ENCODE measurements at regions not wholly inside any gene's neighbourhood (a gene's known extent, or its start where the extent isn't known, plus 50 kb on each side); places are given as distances from the start of the nearest gene placed in this dataset.

DNA sequence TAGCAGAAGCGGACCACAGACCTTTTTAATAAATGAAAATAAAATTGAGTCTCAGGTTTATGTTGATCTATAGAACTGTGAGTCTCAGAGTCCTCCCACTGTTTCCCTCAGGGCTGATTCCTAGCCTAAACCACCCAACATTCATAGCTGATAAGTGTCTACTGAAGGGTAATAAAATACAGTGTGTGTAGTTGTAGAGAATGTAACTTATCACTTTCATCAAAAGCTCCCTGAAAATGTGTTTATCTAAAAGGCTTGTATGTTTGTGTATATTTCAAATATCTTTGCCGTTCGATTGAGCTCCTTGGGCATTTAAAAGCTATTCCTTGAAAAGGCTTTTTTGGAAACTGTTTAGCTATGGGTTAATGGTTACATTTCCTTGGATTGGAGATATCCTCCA is 740.3 kb upstream of the SOX9 start:
- DNase-seq (ENCODE audit: low spot score), result no peak

DNA sequence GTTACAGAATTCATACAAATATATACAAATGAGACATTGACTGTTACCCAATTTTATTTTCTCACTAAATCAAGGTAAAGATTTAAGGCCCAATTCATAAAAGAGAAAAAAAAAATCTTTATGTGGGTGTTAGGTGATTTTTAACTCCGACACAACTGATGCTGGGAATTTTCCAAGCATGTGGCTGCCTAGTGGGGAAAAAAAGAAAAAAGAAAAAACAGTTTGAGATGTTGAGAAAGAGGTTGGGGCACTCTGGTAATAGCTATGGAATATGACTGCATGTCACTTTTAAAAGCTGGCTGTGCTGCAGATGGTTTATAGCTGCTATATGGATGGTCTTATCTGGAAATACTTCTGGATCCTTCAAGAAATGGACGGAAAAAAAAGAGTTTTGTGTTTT is 739.9 kb upstream of the SOX9 start:
- no peak for DNase-seq (ENCODE audit: low spot score)

DNA sequence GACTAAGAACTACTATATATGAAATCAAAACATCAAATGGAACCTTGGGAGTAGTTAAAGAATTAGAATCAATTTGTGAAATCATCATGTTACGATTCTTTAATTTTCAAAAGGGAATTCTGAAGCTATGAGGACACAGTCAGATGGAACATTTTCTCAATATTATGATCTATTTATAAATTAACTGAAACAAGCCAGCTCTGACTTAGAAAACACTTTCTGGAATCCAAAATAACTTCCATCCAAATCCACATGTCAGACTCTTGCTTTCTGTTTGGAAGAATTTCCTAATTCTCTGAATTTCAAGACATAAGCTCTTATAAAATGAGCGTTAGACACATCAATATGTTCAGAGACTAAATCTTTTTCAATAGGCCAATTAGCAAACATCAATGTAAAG is 737.7 kb upstream of the SOX9 start:
- DNase-seq (ENCODE audit: low spot score), result no peak

DNA sequence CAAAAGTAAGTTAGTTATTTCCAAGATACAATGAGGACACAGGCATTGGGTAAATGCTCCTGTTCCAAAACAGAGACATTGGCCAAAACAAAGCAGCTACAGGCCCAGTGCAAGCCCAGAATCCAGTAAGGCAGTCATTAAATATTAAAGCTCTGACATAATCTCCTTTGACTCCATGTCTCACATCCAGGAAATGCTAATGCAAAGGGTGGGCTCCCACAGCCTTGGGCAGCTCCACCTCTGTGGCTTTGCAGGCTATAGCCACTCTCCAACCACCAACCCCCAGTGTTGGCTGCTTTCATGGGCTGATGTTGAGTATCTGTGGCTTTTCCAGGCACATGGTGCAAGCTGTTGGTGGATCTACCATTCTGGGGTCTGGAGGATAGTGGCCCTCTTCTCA is 733.4 kb upstream of the SOX9 start:
- DNase-seq (ENCODE audit: low spot score), result no peak

DNA sequence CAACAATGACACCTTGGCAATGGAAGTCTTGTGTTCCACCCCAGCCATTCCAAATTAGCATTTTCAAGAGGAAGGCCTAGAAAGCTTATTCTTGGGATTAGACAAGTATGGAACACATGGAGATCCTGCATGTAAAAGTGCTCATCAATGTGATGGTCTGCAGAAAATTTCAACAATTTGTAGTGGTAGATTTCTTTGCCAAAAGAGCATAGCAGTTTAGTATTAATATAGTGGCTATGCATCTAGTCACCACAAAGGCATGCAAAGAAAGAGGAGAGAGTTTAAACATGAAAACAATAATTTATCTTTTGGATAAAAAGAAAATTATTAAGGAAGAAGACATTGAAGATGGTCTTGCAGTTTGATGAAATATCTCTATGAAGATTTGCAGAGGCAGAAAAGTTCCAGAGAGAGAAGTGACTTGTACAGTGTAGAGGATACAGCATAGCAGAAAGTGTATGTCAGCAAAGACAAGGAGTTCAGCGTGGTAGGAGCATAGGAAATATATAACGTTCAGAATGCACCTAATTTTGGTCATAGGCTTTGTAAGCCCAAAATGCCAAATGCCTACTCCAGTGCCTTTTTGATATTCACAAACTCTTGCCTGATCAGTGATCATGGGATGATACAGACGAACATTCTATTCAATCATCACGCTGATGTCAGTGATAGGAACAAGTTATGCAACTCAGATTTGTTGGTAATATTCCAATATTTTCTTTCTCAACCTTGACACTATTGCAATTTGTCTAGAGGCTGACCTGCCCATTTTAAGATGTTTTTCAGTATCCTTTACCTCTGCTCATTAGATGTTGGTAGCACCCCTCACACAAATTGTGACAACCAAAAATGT is 727.9 kb upstream of the SOX9 start:
- DNase-seq (ENCODE audit: low spot score), result no peak

DNA sequence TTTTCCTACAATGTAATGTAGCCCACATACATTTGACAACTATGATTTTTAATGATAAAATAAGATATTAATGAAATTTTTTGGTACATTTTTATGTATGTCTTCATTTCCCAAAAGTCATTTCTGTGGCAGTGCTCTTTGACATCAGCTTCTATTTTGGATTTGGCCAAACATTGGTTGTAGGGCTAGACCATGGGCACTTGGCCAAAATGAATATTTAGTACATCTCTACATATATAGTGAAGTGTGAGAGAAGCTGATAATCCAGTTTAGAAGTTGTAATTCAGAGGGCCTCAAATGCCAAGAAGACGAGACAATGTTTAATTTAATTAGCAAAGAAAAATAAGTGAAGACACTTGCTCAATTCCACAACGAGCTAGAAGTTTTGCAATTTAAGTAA is 724.9 kb upstream of the SOX9 start:
- no peak for DNase-seq (ENCODE audit: low spot score)

DNA sequence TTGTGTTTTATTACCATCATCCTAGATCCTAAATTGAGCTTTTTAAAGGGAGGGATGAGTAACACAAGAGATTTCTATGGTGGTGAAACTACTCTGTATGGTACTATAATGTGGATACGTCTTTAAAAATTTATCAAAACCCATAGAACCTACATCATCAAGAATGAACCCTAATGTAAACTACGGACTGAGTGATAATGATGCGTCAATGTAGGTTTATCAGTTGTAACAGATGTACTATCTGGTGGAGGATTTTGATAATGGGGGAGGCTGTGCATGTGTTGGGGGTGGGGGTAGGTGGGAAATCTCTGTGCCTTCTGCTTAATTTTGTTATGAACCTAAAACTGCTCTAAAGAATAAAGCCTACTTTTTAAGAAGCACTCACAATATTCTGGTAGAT is 724.1 kb upstream of the SOX9 start:
- DNase-seq (ENCODE audit: low spot score), result no peak

DNA sequence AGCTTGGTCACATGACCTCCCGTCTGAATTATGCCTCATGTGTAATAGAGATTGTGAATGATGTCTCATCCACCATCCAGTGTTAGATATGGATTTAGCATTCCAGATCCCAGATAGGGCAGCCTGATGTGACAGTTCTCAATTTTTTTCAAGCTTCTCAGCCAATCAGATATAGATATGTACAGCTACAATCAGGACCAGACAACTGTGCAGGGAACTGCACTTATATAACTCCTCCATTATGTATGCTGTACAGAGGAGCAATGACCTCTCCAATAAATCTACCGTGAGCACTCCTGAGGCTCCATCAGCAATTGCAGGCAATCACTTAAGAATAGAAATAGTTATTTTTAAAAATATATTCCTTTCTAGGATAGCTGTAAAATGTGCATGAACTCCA is 722.8 kb upstream of the SOX9 start:
- no peak for DNase-seq (ENCODE audit: low spot score)

DNA sequence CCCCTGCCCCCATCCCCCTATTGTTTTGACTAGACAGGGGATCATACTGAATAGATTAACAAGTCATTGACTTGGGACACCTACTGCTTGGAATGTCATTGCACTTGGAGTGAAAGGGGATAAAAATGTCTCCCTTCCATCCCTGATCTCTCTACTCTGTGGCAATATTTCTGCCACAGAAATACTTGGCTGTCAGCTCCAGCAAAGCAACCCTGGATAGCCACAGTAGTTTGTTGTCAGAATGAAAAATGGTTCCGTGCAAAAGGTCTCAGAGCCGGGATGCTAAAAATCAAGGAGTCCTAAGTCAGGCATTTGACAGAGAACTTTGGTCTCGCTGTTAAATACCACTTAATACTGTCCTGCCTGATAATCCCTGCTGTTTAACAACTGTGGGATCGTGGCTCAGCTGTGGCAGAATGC is 722.0 kb upstream of the SOX9 start:
- DNase-seq (ENCODE audit: low spot score), result no peak

DNA sequence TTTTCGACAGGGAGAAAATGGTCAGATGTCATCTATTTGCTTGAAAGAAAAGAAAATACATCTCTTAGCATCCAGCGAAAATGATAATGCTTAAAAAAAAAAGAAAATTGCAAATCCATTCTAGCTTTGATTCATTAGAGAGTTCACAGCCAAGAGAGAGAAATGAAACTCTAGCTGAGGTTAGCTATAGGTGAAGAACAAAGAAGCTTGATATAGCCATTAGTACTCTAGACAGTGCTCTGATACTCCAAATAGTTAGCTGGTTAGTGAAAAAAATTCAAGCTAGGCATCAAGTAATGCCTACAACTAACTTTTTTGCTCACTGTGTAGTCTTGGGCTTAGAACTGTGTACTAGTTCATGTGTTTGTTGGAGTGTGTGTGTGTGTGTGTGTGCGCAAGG is 721.6 kb upstream of the SOX9 start:
- DNase-seq (ENCODE audit: low spot score), result no peak

DNA sequence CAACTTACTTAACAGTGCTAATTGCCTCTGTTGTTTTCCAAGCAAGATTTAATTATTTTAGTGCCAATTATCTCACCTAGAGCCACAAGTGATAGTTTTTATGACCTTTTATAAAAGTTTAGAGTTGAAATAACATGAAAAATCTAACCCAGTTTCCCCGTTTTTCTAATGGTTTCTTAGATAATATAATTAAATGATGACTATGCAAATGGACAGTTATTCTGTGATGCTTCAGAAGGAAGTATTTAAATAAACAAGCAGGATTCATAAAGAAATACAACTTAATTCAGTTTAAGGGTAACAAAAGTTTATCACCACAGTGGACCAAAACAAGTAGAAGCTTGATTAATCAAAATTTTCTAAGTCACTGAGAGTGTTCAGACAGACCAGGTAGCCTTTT is 721.2 kb upstream of the SOX9 start:
- DNase-seq (ENCODE audit: low spot score), result no peak

DNA sequence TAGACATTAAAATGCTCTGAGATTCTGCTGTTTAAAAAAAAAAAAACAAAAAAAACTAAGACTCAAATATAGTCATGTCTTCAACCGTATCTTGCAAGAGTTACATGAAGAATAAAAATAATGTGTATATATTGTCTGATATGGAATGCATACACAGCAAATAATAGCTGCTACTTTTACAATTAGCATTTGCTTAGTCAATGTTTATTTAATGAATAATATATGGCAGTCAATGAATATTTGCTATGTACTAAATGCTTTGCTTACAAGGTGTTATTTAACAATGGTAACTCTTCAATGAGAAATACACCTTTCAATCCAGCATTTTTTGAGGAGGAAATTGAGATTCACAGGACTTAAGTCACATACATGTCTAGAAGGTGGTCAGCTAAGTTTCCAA is 718.8 kb upstream of the SOX9 start:
- no peak for DNase-seq (ENCODE audit: low spot score)

DNA sequence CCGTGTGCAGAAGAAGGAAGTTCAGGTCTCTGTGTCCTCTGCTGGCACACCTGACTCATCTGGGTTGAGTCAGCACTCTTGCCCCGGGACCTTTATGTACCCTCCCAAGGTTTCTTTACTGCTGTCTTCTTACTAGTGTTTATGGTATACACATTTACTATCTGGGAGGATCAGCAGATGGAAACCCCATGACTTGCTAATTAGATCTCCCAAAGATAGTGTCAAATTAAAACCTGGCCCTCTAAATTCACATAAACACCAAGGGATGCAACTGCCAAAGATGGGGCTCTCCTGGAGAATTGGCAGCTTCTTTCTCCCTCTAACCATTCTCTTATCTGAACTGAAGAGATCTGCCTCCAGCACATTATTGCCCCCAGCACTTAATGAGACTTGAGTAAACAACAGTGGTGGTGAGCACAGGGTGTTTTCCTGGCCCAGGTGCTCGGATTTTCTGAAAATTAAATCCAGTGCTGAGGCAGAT is 718.1 kb upstream of the SOX9 start:
- no peak for DNase-seq (ENCODE audit: low spot score)

DNA sequence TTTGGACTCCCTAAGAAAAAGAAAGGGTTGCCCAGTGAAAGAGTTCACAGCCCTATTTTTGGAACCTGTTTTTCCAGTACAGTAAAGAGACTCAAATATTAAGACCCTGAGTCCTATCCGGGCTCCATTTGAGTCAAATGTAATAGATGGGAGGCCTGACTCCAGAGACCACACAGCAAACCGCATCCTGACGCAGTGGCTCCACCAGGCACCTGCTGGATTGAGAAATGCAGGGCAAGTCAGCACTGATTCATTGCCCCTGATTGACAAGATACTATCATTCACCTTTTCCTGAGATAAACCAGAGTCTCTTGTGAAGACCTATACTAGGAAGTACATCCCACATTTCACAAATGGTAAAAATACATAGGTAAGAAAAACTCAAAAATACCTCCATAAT is 715.7 kb upstream of the SOX9 start:
- no peak for DNase-seq (ENCODE audit: low spot score)

DNA sequence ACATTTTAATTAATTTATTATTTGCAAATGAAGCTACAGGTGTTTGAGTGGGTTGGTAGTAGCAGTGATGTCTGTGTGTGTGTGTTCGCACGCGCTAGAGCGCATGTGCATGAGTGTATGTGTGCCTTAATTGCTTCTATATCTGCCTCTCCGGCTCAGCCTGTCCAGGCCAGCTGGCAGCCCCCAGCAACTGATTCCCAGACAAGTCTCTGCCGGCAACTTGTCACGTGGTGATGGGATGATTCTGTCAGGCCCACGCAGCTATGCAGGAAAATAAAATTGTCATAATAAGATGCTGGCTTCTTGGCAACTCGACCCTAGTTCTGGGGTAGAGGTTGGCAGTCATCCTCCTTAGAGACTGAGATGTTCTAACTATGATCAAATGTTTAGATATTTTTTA is 712.8 kb upstream of the SOX9 start:
- no peak for DNase-seq (ENCODE audit: low spot score)

DNA sequence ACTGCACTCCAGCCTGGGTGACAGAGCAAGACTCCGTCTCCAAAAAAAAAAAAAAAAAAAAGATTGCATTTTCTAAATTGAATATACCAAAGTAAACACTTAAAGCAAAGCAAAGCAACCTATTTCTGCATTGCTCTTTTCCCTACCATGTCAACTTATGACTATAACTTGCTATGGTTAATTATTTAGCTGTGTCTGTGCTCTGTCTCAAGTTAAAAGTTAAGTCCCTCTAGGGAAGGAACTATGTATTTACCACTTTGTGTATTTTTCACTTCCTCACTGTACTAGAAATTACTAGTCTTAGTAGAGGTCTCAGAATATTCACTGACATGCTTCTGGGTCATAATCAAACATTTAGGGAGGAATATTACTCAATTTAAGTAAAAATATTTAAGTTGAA is 711.7 kb upstream of the SOX9 start:
- DNase-seq (ENCODE audit: low spot score), result peak; percentile 23

DNA sequence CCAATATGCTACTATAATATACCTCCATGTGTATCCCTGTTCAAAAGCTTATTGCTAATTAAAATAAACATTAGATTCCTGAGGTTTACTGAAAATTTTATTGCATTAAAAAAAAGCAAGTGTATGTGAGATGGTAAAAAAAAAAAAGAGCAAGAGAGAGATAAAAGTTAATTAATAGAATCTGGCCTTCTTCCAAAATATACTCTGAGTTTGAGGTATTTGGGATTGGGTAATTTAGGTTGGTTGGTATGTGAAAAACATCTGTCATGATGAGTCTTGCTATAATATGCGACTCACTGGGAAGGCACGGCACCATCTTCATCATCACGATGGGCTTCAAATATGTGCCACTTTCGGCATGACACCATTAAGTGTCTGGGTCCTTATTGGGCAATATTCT is 711.1 kb upstream of the SOX9 start:
- DNase-seq (ENCODE audit: low spot score), result peak; percentile 76

DNA sequence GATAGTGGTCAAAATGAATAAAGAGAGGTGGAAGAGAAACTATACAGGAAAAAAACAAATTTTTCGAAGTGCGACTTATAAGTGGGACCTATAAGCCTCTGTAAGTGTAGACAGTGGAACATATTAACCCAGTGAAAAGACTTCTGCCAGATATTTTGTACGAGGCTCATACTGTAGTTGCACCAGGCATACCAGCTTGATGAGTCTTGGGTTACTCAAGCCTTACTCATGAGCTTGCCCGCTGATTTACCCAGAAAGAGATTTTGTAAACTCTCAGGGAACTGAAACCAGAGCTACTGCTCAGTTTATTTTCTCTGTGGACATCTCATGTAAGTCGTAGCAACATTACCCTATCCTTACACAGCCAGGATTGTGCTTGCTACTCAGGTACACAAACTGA is 708.0 kb upstream of the SOX9 start:
- peak; percentile 96 for DNase-seq (ENCODE audit: low spot score)

DNA sequence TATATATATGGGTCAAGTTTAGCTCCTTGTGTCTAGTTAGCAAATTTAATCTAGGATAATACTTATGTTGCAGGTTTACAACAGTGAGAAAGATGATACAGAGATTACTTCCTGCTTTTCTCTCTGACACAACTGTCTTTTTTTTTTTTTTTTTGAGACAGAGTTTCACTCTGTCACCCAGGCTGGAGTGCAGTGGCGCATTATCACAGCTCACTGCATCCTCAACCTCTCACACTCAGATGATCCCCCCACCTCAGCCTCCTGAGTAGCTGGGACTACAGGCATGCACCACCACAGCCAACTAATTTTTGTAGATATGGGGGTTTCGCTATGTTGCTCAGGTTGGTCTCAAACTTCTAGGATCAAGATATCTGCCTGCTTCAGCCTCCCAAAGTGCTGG is 706.9 kb upstream of the SOX9 start:
- DNase-seq (ENCODE audit: low spot score), result no peak

DNA sequence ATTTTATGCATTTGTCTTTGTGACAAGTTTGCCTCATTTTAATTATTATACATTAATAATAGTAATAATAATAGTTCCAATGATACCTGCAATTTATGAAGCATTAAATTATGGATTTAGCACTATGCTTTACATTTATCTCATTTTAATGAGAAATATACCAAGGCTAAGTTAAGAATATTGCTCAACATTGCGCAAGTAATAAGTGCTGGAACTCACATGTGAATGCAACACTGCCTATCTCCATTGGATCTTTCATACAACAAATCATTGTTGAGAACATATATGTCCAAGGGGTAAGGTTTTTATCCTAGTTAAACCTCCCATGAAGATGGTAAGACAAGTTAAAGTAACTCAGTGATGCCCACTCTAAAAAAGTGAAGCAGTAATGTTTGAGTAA is 703.7 kb upstream of the SOX9 start:
- no peak for DNase-seq (ENCODE audit: low spot score)

DNA sequence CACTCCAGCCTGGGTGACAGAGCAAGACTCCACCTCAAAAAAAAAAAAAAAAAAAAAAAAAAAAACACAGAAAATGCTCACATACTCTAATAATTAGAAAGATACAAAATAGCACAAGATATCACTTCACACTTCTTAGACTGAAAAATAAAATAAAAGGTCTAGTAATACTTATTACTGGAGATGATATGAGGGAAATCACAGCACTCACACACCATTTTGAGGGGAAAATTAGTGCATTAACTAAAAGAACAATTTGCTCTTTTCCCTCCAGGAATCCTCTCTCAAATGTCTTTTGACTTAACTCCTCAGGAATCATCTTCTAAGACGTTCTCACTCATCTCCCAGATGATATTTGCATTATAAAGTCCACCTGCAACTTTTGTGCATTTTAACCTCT is 697.9 kb upstream of the SOX9 start:
- DNase-seq (ENCODE audit: low spot score), result no peak

DNA sequence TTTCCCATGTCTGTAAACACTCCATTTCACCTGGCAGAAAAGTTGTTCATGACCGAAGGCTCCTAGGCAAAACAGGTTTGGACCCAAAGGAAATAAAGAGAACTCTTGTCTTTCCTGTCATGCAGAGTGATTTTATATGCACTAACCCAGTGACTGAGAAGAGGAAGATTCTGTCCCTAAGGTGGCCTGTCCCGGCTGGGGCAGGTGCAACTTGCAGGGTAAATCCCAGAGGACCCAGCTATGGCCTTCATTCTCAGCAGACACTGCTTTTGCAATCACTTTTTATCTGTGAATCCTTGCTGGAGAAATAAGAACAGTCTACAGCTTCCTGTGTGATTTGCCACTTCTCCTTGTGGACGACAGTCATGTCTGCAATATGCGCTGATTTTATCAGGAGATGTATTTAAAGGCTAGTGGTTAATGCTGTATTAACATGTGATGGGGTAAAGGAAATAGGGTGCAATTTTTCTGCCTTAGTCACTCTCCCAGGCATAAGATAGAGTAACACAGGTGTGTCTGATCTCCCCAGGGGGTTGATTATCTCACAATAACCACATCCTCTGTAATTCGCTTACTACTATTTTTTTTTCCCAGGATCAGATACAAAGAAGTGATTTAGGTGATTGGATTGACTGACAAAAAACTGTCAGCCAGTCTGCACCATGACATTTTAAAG is 696.8 kb upstream of the SOX9 start:
- DNase-seq (ENCODE audit: low spot score), result peak; percentile 82

DNA sequence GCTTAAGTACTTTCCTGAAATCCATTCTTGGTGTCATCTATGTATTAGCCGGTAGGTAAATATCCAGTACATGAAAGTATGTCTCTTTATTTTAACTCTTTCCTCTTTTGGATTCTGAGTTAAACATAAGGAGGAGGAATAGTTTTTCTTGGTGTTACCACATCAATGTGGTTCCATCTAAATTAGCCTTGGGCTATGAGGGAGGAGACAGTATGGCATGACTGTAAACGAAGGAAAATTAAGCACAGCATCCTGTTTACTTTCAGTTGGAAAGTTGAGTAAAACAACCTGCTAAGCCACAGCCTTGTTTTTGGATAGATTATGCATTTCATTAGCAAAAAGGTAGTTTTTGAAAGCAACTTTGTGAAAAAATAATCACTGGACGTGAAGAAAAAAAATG is 693.0 kb upstream of the SOX9 start:
- peak; percentile 84 for DNase-seq (ENCODE audit: low spot score)

DNA sequence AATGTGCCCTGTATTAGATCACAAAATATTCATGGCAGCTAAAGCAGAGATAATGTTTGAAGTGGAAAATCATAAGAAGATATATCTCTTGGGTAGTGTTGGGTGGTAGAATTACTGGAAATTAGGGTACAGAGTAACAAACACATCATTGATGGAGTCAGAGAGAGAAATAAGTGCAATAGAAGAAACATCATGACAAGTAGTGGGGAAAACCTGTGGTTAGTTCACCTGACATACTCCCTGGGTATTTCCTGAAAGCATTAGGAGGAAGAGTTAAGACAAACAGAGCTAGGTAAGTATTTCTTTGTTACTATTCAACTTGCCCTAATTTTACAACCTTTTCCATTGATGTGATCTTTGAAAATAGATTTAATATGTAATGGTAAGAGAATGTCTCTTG is 691.9 kb upstream of the SOX9 start:
- DNase-seq (ENCODE audit: low spot score), result no peak

Data from H4 (cell line).